HG03060 (cell line): ENCODE measurements at regions not wholly inside any gene's neighbourhood (a gene's known extent, or its start where the extent isn't known, plus 50 kb on each side); places are given as distances from the start of the nearest gene placed in this dataset.
"Not testable (repeated sequence)": the region's sequence is repeated elsewhere in the genome, so short reads cannot be mapped to it uniquely, and the experiment has no call there.

ENCODE experiments used
- ATAC-seq: cut with Tn5 transposase; IDR thresholded peaks from one replicate; pipeline ENCODE4 v1.9.1; 2021; ENCODE audit warnings: low read depth, moderate number of reproducible peaks; ENCODE audit not compliant: unreplicated experiment

GRCh38 chr10:26621243-26621888, 76.1 kb upstream of the PDSS1 start:
- ATAC-seq: no peak

DNA sequence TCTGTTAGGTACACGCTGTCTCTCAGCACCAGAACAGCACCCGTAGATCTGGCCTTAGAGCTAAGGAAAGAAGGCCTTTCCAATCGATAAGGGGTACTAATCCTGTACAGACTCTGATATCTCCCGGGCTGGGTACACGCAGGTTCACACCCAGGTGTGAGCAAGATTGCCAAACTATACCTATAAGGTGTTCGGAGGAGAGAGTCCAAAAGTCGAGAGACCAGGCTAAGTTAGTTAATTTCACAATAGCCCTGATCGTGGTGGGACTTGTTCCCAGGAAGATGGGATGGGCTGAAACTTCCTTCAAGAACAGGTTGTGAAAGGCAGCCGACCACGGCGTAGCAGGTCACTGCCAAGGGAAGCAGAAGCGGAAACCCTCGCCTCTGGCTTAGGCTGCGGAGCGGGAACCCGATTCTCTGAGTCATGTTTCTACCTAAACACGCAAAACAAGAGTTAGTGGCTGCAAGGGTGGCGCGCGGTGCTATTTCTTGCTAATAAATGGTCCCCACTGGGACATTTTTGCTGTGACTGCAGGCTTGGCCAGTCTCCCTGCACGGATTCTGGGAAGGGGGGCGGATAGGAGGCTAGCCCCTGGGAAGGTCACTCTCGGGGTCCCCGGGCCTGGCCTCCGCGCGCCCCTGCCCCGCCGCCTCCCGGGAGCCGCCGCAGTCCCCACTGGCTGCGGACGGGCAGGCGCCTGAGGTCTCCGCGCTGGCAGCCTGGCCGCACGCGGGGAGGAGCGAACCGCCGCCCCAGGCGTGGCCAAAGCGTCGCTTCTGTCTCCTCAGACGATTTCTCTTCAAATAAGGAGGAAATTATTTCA, 75.4 kb upstream of the PDSS1 start:
- ATAC-seq: no peak

DNA sequence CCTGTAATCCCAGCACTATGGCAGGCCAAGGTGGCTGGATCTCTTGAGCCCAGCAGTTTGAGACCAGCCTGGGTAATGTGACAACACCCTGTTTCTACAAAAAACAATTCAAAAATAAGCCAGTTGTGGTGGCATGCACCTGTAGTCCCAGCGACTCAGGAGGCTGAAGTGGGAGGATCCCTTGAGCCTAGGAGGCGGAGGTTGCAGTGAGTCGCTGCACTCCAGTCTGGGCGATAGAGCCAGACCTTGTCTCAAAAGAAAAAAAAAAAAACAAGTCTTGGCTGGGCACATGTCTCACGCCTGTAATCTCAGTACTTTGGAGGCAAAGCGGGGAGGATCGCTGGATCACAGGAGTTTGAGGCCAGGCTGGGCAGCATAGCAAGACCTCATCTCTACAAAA, 74.6 kb upstream of the PDSS1 start:
- no peak for ATAC-seq

- no peak for ATAC-seq
These were observed 73.5 kb upstream of the PDSS1 start for GRCh38 chr10:26624006-26624405.

DNA sequence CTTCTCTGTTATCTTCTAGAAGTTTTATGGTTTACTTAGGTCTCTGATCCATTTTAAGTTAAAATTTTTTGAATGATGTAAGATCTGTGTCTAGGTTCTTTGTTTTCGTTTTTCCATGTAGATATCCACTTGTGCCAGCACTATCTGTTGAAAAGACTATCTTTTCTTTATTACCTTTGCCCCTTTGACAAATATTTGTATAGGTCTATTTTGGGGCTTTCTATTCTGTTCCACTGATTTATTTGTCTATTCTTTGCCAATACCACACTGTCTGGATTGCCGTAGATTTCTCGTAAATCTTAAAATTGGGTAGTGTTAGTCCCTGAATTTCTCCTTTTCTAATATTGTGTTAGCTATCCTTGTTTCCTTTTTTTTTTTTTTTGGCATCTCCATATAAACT, 71.4 kb upstream of the PDSS1 start:
- no peak for ATAC-seq

DNA sequence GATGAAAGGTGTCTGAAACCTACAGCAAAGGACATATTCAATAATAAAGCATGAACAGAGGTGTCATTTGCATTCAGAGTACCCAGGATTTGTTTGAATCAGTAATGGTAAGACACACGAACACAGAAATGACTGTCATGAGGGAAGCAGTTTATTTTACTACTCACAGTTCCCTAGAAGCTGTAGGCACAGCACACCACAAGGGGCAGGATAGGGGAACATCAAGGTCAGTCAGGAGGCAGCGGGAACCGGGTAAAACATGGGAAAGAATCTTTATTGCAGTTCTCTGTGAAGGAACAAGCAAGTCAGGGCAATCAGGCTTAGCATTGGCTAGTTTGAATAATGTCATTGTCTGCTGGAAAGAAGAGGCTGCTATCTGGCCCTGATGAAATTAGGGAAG, 70.2 kb upstream of the PDSS1 start:
- no peak for ATAC-seq

- peak; percentile 70 for ATAC-seq
These were observed 69.1 kb upstream of the PDSS1 start for GRCh38 chr10:26628395-26628794.

DNA sequence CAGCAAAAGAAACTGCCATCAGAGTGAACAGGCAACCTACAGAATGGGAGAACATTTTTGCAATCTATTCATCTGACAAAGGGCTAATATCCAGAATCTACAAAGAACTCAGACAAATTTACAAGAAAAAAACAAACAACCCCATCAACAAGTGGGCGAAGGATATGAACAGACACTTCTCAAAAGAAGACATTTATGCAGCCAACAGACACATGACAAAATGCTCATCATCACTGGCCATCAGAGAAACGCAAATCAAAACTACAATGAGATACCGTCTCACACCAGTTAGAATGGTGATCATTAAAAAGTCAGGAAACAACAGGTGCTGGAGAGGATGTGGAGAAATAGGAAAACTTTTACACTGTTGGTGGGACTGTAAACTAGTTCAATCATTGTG, 65.3 kb upstream of the PDSS1 start:
- not testable (repeated sequence) for ATAC-seq

DNA sequence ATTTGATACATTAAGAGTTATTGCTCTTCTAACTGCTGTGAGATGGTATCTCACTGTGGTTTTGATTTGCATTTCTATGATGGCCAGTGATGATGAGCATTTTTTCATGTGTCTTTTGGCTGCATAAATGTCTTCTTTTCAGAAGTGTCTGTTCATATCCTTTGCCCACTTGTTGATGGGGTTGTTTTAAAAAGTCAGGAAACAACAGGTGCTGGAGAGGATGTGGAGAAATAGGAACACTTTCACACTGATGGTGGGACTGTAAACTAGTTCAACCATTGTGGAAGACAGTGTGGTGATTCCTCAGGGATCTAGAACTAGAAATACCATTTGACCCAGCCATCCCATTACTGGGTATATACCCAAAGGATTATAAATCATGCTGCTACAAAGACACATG, 63.4 kb upstream of the PDSS1 start:
- not testable (repeated sequence) for ATAC-seq

- no peak for ATAC-seq
These were observed 59.8 kb upstream of the PDSS1 start for GRCh38 chr10:26637521-26638275.

DNA sequence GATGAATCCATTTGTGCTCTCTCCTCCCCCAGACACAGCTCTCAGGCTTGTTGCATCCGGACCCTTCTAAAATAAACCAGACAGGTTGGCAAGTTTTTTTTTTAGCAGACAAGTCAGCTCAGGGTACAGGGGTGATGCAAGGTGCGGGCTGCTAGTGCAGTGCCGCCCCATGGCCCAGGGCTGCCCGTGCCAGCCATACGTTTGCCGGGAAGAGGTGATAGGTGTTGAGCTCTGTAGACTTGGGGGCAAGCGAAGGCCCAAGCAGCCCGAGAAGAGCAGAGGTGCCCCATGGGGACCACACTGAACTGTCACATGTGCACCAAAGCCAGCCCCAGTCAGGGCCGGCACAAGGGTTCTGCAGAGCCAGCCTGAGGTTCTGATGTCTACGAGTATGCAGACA, 57.1 kb upstream of the PDSS1 start:
- no peak for ATAC-seq

DNA sequence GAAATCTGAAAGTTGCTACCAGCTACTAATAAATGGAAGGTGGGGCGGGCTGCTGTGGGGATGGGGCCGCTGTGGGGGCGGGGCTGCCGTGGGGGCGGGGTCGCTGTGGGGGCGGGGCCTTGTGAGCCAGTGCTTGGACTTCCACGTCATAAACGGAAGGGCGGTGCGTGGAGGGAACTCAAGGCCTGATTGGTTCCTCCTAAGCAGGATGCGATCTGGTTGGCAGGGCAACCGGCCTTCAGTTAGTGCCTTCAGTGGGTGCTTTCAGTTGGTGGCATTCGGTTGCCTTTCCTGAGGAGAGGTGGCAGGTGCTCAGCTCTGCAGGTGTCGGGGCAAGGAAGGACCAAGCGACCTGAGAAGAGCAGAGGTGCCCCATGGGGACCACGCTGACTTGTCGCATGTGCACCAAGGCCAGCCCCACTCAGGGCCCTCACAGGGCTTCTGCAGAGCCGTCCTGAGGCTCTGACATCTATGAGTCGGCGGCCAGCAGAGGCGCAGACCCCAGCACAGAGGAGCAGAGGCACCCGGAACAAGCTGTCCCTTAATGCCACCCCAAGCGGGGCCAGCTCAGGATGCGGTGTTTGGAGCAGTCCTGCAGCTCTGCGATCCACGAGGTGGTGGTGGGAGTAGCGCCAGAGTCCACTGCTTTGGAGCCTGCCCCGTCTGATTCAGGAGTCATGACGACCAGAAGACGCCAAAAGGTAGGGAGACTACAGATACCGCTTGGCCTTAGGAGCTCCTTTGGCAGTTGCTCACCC, 54.4 kb upstream of the PDSS1 start:
- ATAC-seq: no peak

DNA sequence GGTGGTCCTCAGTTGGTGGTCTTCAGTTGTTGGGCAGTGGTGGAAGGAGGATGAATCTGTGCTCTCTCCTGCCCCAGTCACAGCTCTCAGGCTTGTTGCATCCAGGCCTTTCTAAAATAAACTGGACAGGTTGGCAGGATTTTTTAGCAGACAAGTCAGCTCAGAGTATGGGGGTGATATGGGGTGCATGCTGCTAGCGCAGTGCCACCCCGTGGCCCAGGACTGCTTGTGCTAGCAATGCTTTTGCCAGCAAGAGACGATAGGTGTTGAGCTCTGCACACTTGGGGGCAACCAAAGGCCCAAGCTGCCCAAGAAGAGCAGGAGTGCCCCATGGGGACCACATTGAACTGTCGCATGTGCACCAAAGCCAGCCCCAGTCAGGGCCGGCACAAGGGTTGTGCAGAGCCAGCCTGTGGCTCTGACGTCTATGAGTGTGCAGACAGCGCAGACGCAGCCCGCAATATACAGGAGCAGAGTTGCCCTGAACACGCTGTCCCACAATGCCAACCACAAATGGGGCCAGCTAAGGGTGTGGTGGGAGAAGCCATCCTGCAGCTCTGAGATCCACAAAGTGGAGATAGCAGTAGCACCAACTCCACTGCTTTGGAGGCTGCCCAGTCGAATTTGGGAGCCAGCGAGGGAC, 49.8 kb upstream of the PDSS1 start:
- ATAC-seq: no peak
